ENCODE measurements at regions not wholly inside any gene's neighbourhood (a gene's known extent, or its start where the extent isn't known, plus 50 kb on each side); places are given as distances from the start of the nearest gene placed in this dataset.

DNA sequence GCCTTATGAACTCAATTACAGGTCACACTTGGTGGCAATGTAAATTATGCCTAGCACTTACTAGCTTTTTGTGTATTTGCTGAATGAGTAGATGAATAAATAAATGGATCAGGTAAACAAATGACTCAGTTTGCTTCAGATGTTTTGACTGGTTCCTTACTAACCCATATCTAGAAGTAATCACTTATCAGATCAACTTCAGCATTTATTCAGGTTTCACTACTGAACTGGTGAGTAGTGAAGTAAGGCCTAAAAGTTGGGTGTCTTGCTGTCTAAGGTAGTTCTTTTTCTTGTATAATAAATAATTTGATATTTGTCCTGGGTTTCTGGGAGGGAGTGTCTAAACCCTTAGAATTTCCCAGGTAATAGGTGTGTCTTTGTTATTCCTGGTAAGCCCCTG lies 205.0 kb downstream of the UXS1 start:
- TF ChIP-seq FOXK2 (IDR thresholded peaks at IDR 0.05) (no peak), ARNT (IDR thresholded peaks at IDR 0.05) (no peak), LEF1 (IDR thresholded peaks at IDR 0.05; ENCODE audit: borderline replicate concordance) (no peak), SUZ12 (IDR thresholded peaks at IDR 0.05) (no peak), HDGF (IDR thresholded peaks at IDR 0.05; ENCODE audit: borderline replicate concordance) (no peak), TARDBP (IDR thresholded peaks at IDR 0.05) (no peak), FOXM1 (IDR thresholded peaks at IDR 0.05; ENCODE audit: borderline replicate concordance) (no peak), NFRKB (IDR thresholded peaks at IDR 0.05) (no peak), BHLHE40 (IDR thresholded peaks at IDR 0.05; ENCODE audit: borderline replicate concordance) (no peak), L3MBTL2 (conservative IDR thresholded peaks at IDR 0.05) (no peak), CTBP1 (IDR thresholded peaks at IDR 0.05; ENCODE audit: borderline replicate concordance) (no peak), ZNF384 (IDR thresholded peaks at IDR 0.05) (no peak)

All from HEK293T (cell line).